IPS-20b (cell line): ENCODE measurements at regions not wholly inside any gene's neighbourhood (a gene's known extent, or its start where the extent isn't known, plus 50 kb on each side); places are given as distances from the start of the nearest gene placed in this dataset.
"Not testable (repeated sequence)": the region's sequence is repeated elsewhere in the genome, so short reads cannot be mapped to it uniquely, and the experiment has no call there.

Experiments used
- H3K27ac ChIP-seq: one replicate; pipeline ENCODE4 v1.5.1; 2013; ENCODE audit warnings: low read length
- H3K27me3 ChIP-seq: 2 replicates; pipeline ENCODE4 v1.6.1; 2013; ENCODE audit warnings: mild to moderate bottlenecking, low read length, inconsistent platforms; ENCODE audit not compliant: insufficient read depth
- H3K36me3 ChIP-seq: 2 replicates; pipeline ENCODE4 v1.6.1; 2013; ENCODE audit warnings: low read depth, mild to moderate bottlenecking, inconsistent platforms, low read length, moderate library complexity; ENCODE audit not compliant: insufficient read depth
- H3K4me1 ChIP-seq: 2 replicates; pipeline ENCODE4 v1.6.1; 2013; ENCODE audit warnings: mild to moderate bottlenecking, control low read depth, inconsistent platforms, low read length, moderate library complexity; ENCODE audit not compliant: insufficient read depth
- H3K4me3 ChIP-seq: 2 replicates; pipeline ENCODE4 v1.5.1; 2013; ENCODE audit warnings: mild to moderate bottlenecking, low read length, inconsistent platforms
- H3K9ac ChIP-seq: 2 replicates; pipeline ENCODE4 v1.6.1; 2013; ENCODE audit warnings: low read depth, mild to moderate bottlenecking, inconsistent platforms, low read length, moderate library complexity
- H3K9me3 ChIP-seq: 2 replicates; pipeline ENCODE4 v1.6.1; 2013; ENCODE audit warnings: mild to moderate bottlenecking, low read depth, low read length, inconsistent platforms; ENCODE audit not compliant: insufficient read depth

GRCh38 chr12:14190694-14191093 is 174.8 kb upstream of the ATF7IP start:
- Histone ChIP-seq H3K9ac (no peak overlapping the region), H3K9me3 (no peaks in the 10 kb centered on the region), H3K27ac (no peak overlapping the region), H3K4me1 (peaks cover 10% of the 10 kb centered on the region; the same call in 1 of the 2 replicates), H3K4me3 (no peak overlapping the region), H3K27me3 (no peaks in the 10 kb centered on the region), H3K36me3 (no peaks in the 10 kb centered on the region)

- H3K4me1 ChIP-seq, result peaks cover 9% of the 10 kb centered on the region; the same call in 1 of the 2 replicates
- no peaks in the 10 kb centered on the region for H3K9me3 ChIP-seq
- no peaks in the 10 kb centered on the region for H3K27me3 ChIP-seq
- H3K27ac ChIP-seq, result no peak overlapping the region
- H3K9ac ChIP-seq, result no peak overlapping the region
- H3K4me3 ChIP-seq, result no peak overlapping the region
- no peaks in the 10 kb centered on the region for H3K36me3 ChIP-seq
Measured at GRCh38 chr12:14191612-14192011, 173.9 kb upstream of the ATF7IP start.

GRCh38 chr12:14193639-14194038 is 171.8 kb upstream of the ATF7IP start:
- H3K9me3 ChIP-seq, result no peaks in the 10 kb centered on the region
- H3K9ac ChIP-seq, result no peak overlapping the region
- peaks cover 9% of the 10 kb centered on the region; the same call in 1 of the 2 replicates for H3K4me1 ChIP-seq
- H3K4me3 ChIP-seq, result no peak overlapping the region
- H3K36me3 ChIP-seq, result no peaks in the 10 kb centered on the region
- no peaks in the 10 kb centered on the region for H3K27me3 ChIP-seq
- H3K27ac ChIP-seq, result no peak overlapping the region

- Histone ChIP-seq H3K4me1 (peaks cover 9% of the 10 kb centered on the region; the same call in 1 of the 2 replicates), H3K4me3 (no peak overlapping the region), H3K9ac (no peak overlapping the region), H3K27ac (no peak overlapping the region), H3K27me3 (no peaks in the 10 kb centered on the region), H3K9me3 (no peaks in the 10 kb centered on the region), H3K36me3 (no peaks in the 10 kb centered on the region)
Measured at GRCh38 chr12:14194572-14194971, 170.9 kb upstream of the ATF7IP start.

GRCh38 chr12:14199455-14200198 is 165.9 kb upstream of the ATF7IP start:
- Histone ChIP-seq H3K9ac (no peak overlapping the region), H3K9me3 (no peaks in the 10 kb centered on the region), H3K4me3 (no peak overlapping the region), H3K36me3 (no peaks in the 10 kb centered on the region), H3K27ac (no peak overlapping the region), H3K4me1 (no peaks in the 10 kb centered on the region), H3K27me3 (no peaks in the 10 kb centered on the region)

GRCh38 chr12:14200598-14200997 is 164.9 kb upstream of the ATF7IP start:
- Histone ChIP-seq H3K4me1 (no peaks in the 10 kb centered on the region), H3K27me3 (no peaks in the 10 kb centered on the region), H3K9ac (no peak overlapping the region), H3K27ac (no peak overlapping the region), H3K36me3 (no peaks in the 10 kb centered on the region), H3K9me3 (no peaks in the 10 kb centered on the region), H3K4me3 (no peak overlapping the region)

GRCh38 chr12:14201291-14201690 is 164.2 kb upstream of the ATF7IP start:
- no peaks in the 10 kb centered on the region for H3K36me3 ChIP-seq

GRCh38 chr12:14207905-14208551 is 157.5 kb upstream of the ATF7IP start:
- Histone ChIP-seq H3K9me3 (no peaks in the 10 kb centered on the region), H3K4me3 (no peak overlapping the region), H3K4me1 (no peaks in the 10 kb centered on the region; the same call in 1 of the 2 replicates), H3K9ac (no peak overlapping the region), H3K36me3 (no peaks in the 10 kb centered on the region), H3K27me3 (no peaks in the 10 kb centered on the region), H3K27ac (no peak overlapping the region)

More at GRCh38 chr12:14201291-14201690, 164.2 kb upstream of the ATF7IP start:
- Histone ChIP-seq H3K9ac (no peak overlapping the region), H3K27me3 (no peaks in the 10 kb centered on the region), H3K4me1 (no peaks in the 10 kb centered on the region), H3K9me3 (no peaks in the 10 kb centered on the region), H3K4me3 (no peak overlapping the region), H3K27ac (no peak overlapping the region)

GRCh38 chr12:14211947-14212387 is 153.5 kb upstream of the ATF7IP start:
- no peak overlapping the region for H3K4me3 ChIP-seq
- H3K9me3 ChIP-seq, result no peaks in the 10 kb centered on the region
- H3K36me3 ChIP-seq, result no peaks in the 10 kb centered on the region
- H3K27ac ChIP-seq, result no peak overlapping the region
- peaks cover 4% of the 10 kb centered on the region; the same call in 1 of the 2 replicates for H3K4me1 ChIP-seq
- H3K9ac ChIP-seq, result no peak overlapping the region
- no peaks in the 10 kb centered on the region for H3K27me3 ChIP-seq

- H3K4me1 ChIP-seq, result peaks cover 4% of the 10 kb centered on the region; the same call in 1 of the 2 replicates
- no peak overlapping the region for H3K27ac ChIP-seq
- H3K9me3 ChIP-seq, result no peaks in the 10 kb centered on the region
- H3K36me3 ChIP-seq, result no peaks in the 10 kb centered on the region
- H3K4me3 ChIP-seq, result no peak overlapping the region
- no peak overlapping the region for H3K9ac ChIP-seq
- no peaks in the 10 kb centered on the region for H3K27me3 ChIP-seq
Measured at GRCh38 chr12:14213542-14213941, 151.9 kb upstream of the ATF7IP start.

- no peak overlapping the region for H3K27ac ChIP-seq
- no peaks in the 10 kb centered on the region for H3K36me3 ChIP-seq
- H3K27me3 ChIP-seq, result no peaks in the 10 kb centered on the region
- no peak overlapping the region for H3K4me3 ChIP-seq
- H3K9ac ChIP-seq, result no peak overlapping the region
- no peaks in the 10 kb centered on the region for H3K9me3 ChIP-seq
- peaks cover 4% of the 10 kb centered on the region; the same call in 1 of the 2 replicates for H3K4me1 ChIP-seq
Measured at GRCh38 chr12:14214495-14214894, 151.0 kb upstream of the ATF7IP start.

GRCh38 chr12:14215949-14216348 is 149.5 kb upstream of the ATF7IP start:
- H3K9me3 ChIP-seq, H3K9ac ChIP-seq, H3K27me3 ChIP-seq, H3K27ac ChIP-seq, H3K4me1 ChIP-seq, H3K36me3 ChIP-seq, H3K4me3 ChIP-seq: not testable (repeated sequence)
